NCI-H146 (cell line): ENCODE measurements at regions not wholly inside any gene's neighbourhood (a gene's known extent, or its start where the extent isn't known, plus 50 kb on each side); places are given as distances from the start of the nearest gene placed in this dataset.
A peak's percentile ranks its signal among the peaks of the same experiment; 100 is the strongest.

Experiments used
- DNase-seq: peaks from one replicate; lab custom pipeline; 2025; lab: John Stamatoyannopoulos, UW

DNA sequence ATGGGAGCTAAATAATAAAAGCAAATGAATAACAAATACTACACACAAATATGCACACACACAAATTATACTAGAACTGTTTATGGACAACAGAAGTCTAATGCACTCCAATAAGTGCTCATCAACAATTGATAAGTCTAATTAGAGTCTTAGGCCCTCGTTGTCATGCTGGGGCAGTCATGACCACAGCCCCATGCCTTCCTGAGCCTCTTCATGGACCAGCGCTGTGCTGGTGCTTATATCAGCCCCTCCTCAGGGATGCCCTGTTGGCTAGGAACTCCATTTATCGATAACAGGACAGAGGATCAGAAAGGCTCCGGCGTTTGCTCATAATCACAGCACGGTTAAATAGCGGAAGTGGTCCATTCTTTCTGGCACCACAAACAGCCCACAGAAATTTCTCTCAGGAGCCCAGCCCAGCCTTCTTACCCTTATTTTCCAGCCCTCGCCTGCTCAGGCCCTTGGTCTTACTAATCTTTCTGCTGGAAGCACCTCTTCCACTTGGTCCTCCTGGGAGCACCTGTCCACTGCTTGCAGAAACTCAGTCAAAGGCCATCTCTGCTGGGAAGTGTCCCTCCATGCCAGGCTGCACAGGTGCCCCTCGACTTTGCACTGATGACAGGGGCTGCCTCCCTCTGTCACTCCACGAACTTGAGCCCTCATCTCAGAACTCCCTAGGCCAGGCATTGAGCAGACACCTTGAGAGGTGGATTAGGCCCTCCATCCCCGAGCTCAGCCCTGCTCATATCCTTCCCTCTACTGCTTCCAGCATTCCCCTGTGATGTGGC is 500.2 kb upstream of the HS6ST1 start:
- DNase-seq = no peak

DNA sequence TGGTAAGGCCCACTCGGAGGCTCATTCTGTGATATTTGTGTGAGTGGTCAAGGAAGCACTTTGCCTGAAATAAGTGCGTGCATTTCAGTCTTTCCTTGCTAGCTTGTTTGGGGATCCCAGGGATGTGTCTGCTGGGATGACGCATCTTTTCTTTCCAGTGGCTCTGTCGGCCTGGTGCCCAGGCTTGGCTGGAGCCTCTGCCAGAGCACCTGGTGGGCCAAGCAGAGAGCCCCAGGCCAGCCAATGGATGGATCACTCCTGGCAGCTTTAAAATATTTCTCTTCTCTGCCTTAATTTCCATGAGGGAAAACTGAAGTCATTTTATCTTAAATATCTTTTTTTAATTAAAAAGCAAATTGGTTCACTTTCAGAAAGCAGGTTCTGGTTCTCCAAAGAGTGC is 501.8 kb upstream of the HS6ST1 start:
- DNase-seq = no peak

DNA sequence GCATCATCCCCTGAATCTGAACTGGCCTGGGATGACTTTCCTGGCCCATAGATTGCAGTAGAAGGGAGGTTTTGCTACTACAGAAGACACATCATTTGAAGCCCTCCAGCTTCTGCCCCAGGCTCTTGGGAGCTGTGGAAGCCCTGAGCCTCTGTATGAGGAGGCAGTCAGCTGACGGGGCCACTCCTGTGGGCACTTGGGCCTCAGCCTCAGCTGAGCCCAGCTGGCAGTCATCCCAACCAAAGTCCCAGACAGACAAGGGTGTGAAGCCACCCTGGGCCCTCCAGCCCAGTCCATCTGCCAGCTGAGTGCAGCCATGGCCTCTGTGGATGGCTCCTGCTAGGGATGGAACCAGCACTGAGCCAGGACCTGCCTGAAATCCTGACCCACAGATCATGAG is 502.3 kb upstream of the HS6ST1 start:
- no peak for DNase-seq

GRCh38 chr2:128832946-128833663 is 514.4 kb upstream of the HS6ST1 start:
- peak; percentile 54 for DNase-seq

DNA sequence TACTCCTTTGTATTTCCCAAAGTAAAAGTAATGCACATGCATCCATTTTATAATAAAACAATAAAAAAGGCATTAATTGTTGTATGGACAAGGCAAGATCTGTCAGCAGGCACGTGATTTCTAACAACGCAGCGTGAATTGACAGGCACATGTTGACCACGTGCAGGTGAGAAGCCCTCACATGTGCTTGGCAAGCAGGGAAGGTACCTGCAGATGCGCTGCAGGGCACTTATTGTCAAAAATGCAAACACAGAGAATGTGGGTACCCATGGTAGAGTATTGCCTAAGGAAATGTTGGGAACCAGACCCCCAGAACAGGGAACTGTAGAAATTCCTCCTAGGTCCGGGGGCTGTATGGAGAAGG is 515.0 kb upstream of the HS6ST1 start:
- DNase-seq = no peak

- DNase-seq = peak; percentile 64
Observed at GRCh38 chr2:128834207-128834879, 515.7 kb upstream of the HS6ST1 start.

GRCh38 chr2:128834880-128835252 is 516.2 kb upstream of the HS6ST1 start:
- peak; percentile 56 for DNase-seq

- DNase-seq = no peak
Observed at GRCh38 chr2:128835342-128835855, 516.7 kb upstream of the HS6ST1 start.

DNA sequence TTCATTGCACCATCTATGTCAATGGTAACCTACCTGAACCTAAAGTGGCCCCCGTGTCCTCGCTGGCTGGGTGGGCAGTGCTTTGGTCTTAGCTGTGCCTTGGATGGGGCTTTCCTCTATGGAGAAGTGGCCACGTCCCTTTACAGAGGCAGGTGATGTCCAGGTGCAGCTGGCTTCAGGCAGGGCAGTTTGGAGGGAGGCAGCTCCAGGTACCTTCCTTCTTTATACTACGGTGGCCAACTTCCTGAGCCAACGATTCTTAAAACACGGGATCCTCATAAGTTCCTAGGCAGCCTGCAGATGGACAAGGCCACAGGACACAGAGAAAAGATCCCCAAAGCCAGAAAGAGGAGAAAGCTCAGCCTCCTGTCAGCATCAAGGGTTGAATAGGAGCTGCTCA is 517.3 kb upstream of the HS6ST1 start:
- no peak for DNase-seq

- DNase-seq = no peak
Observed at GRCh38 chr2:128836559-128837100, 518.0 kb upstream of the HS6ST1 start.

- no peak for DNase-seq
Observed at GRCh38 chr2:128838244-128838643, 519.6 kb upstream of the HS6ST1 start.

GRCh38 chr2:128841803-128842202 is 523.1 kb upstream of the HS6ST1 start:
- no peak for DNase-seq

GRCh38 chr2:128867311-128867710 is 548.6 kb upstream of the HS6ST1 start:
- no peak for DNase-seq

GRCh38 chr2:128867936-128868636 is 549.4 kb upstream of the HS6ST1 start:
- no peak for DNase-seq

- DNase-seq = no peak
Observed at GRCh38 chr2:128868686-128869551, 550.3 kb upstream of the HS6ST1 start.

GRCh38 chr2:128874608-128875007 is 555.9 kb upstream of the HS6ST1 start:
- no peak for DNase-seq

GRCh38 chr2:128876986-128877983 is 558.6 kb upstream of the HS6ST1 start:
- no peak for DNase-seq

GRCh38 chr2:128879161-128879560 is 560.5 kb upstream of the HS6ST1 start:
- no peak for DNase-seq

DNA sequence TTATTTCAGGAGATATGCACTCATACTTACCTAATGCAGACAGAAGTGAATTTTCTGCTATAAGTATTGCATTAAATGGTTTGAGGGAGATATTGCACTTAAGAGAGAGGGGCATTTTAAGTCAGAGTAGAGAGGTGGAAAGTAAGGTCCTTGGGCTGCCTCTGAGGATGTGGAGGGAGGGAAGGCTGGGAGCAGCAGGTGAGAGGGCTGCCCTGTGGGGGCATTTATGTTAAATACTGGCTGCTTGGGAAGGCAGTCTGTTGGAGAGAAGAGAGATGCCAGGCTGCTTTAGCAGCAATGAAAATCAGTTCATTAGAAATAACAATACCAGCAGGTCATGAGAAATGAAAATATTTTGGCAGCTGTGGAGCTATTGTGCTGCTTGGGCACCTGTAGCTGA is 576.2 kb upstream of the HS6ST1 start:
- no peak for DNase-seq
